ENCODE measurements at regions not wholly inside any gene's neighbourhood (a gene's known extent, or its start where the extent isn't known, plus 50 kb on each side); places are given as distances from the start of the nearest gene placed in this dataset.

GRCh38 chr7:49638166-49638565 lies 135.3 kb upstream of the VWC2 start:
- Histone ChIP-seq H3K79me1 (ENCODE audit: low read depth in 1 of 2, low read length in 2 of 2) (no peaks in the 10 kb centered on the region), H3K9me1 (ENCODE audit: insufficient read depth, low read length) (no peaks in the 10 kb centered on the region)
- CTCF ChIA-PET, result no interaction called here

More at GRCh38 chr7:49638166-49638565, 135.3 kb upstream of the VWC2 start:
- no peak overlapping the region for H3K23ac ChIP-seq (ENCODE audit: low read depth, low read length)
- H3K4ac ChIP-seq (ENCODE audit: low read depth, low read length), result no peak overlapping the region
- intact Hi-C loops (cut with micrococcal nuclease) (no loop called here), in situ Hi-C loops (cut with MboI; ENCODE audit: low sequenced_read_pairs) (no loop called here), dilution Hi-C loops (cut with HindIII; ENCODE audit: low sequenced_read_pairs, unreplicated experiment) (no loop called here)
- H3K9me3 ChIP-seq (ENCODE audit: control insufficient read depth, insufficient read depth, low read length), result peaks cover 6% of the 10 kb centered on the region
- no peak for TF ChIP-seq USF2 (IDR thresholded peaks at IDR 0.05; ENCODE audit: low read depth, low read length)
- TF ChIP-seq RCOR1 (IDR thresholded peaks at IDR 0.05; ENCODE audit: insufficient replicate concordance, low read length), result no peak
- TF ChIP-seq MXI1 (IDR thresholded peaks at IDR 0.05; ENCODE audit: borderline replicate concordance, low read depth, low read length), result no peak
- TF ChIP-seq RFX5 (IDR thresholded peaks at IDR 0.05; ENCODE audit: low read depth, low read length), result no peak
- TF ChIP-seq SMC3 (IDR thresholded peaks at IDR 0.05; ENCODE audit: low read depth, low read length), result no peak
- H2AFZ ChIP-seq (replicated peaks; ENCODE audit: low read length, poor library complexity), result no peak overlapping the region
- no peak overlapping the region for H2BK120ac ChIP-seq (ENCODE audit: low read depth, low read length)
- H3K4me3 ChIP-seq (ENCODE audit: insufficient read depth, low read depth, low read length), result no peak overlapping the region
- DNase-seq (no peak), ATAC-seq (ENCODE audit: low read depth) (no peak)
- no peak overlapping the region for H2BK15ac ChIP-seq (ENCODE audit: low read depth, low read length)
- no peak overlapping the region for H3K4me2 ChIP-seq (ENCODE audit: low read depth, low read length)
- no peaks in the 10 kb centered on the region for H3K27me3 ChIP-seq (ENCODE audit: control insufficient read depth, insufficient read depth, low read length)
- no peak overlapping the region for H3K14ac ChIP-seq (replicated peaks; ENCODE audit: low read depth, low read length)
- no peak overlapping the region for H3K56ac ChIP-seq (ENCODE audit: extremely low read depth, insufficient read depth, low read length)
- H2BK20ac ChIP-seq (ENCODE audit: low read depth, low read length), result no peak overlapping the region
- H4K5ac ChIP-seq (ENCODE audit: low read depth, low read length), result no peak overlapping the region
- BruUV-seq (replicated peaks), result no TSS peak
- no peak overlapping the region for H3K18ac ChIP-seq (ENCODE audit: low read depth, low read length)
- no peak overlapping the region for H3K27ac ChIP-seq (ENCODE audit: insufficient read depth, low read length)
- H3K36me3 ChIP-seq (ENCODE audit: control insufficient read depth, insufficient read depth, low read length), result no peaks in the 10 kb centered on the region
- no peak overlapping the region for H4K91ac ChIP-seq (ENCODE audit: insufficient read depth, low read depth, low read length)
- no CpG with 5 or more reads among the region's 3 CpGs for WGBS, 2 experiments (ENCODE audit: extremely low coverage in 2 of 2, insufficient read length in 1 of 2)
- H4K20me1 ChIP-seq (ENCODE audit: insufficient read depth, low read length), result no peaks in the 10 kb centered on the region
- no peak overlapping the region for H3K9ac ChIP-seq (ENCODE audit: low read depth, low read length)
- no peak overlapping the region for H4K8ac ChIP-seq (ENCODE audit: low read depth in 2 of 2, low read length in 2 of 2)
- H2AK5ac ChIP-seq (ENCODE audit: low read depth, low read length), result no peak overlapping the region
- H2BK5ac ChIP-seq (ENCODE audit: low read depth, low read length, poor library complexity, severe bottlenecking), result no peak overlapping the region
- POLR2A ChIA-PET (ENCODE audit: unreplicated experiment), result no interaction called here
- H3K4me1 ChIP-seq (ENCODE audit: control insufficient read depth, insufficient read depth, low read length), result no peaks in the 10 kb centered on the region
- no peak overlapping the region for H2AK9ac ChIP-seq (replicated peaks; ENCODE audit: low read depth, low read length, poor library complexity)

Data from IMR-90 (cell line).